ENCODE measurements at regions not wholly inside any gene's neighbourhood (a gene's known extent, or its start where the extent isn't known, plus 50 kb on each side); places are given as distances from the start of the nearest gene placed in this dataset.

DNA sequence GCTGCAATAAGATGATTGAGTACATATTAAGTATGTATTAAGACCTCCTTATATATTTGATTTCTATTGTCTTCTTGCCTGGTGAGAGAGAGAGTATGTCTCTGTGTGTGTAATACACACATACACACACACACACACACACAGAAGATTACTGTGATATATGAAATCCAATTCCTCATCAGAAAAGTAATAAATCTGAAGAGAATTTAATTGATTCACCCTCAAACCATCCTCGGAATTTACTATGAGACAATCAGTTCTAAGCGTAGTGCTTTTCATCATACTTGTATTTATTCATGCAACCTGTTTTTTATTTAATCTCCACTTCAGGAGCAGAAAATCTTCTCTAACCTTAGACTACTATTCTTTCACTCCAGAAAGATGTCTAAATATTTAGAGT is 62.3 kb upstream of the TLL1 start:
- H3K27me3 Mint-ChIP-seq (ENCODE audit: low read depth in 3 of 3) = no peaks in the 10 kb centered on the region
- no peak overlapping the region for H2AFZ ChIP-seq (ENCODE audit: insufficient read depth, low read depth, low read length, poor library complexity, severe bottlenecking)

DNA sequence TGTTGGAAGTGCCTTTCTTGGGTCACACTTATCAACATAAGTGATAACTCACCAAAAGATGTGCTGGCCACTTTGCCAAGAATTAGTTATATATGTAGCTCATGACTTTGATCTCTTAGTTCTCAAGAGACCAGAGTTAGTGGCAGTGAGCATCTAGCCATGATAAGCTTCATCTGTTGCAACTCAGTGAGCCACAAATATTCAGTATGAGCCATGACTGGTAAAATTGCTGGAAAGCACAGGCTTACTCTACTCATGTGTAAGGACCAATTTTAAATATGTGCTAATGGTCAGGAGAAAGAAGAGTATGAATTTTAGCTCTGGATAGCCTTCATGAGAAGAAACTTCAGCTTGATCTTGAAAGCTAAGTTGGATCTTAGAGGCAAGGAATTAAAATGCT is 59.4 kb upstream of the TLL1 start:
- Histone ChIP-seq H3K27me3 (ENCODE audit: control insufficient read depth in 2 of 2, insufficient read depth in 2 of 2, low read length in 2 of 2) (no peaks in the 10 kb centered on the region), H3K4me3 (replicated peaks in 1 of 3; ENCODE audit: low read depth in 2 of 3, low read length in 3 of 3) (no peak overlapping the region), H2AFZ (ENCODE audit: insufficient read depth, low read depth, low read length, poor library complexity, severe bottlenecking) (no peak overlapping the region), H3K9me3 (replicated peaks in 1 of 2; ENCODE audit: control insufficient read depth in 1 of 2, insufficient read depth in 1 of 2, low read length in 2 of 2) (peaks cover 0 to 4% of the 10 kb centered on the region in 2 donors), H3K36me3 (replicated peaks in 1 of 2; ENCODE audit: control insufficient read depth in 1 of 2, insufficient read depth in 2 of 2, low read length in 2 of 2) (no peaks in the 10 kb centered on the region), H3K27ac (ENCODE audit: low read depth in 1 of 2, low read length in 2 of 2) (no peak overlapping the region), H3K79me2 (ENCODE audit: insufficient read depth, low read length) (no peaks in the 10 kb centered on the region), H3K9ac (ENCODE audit: insufficient read depth, low read length, poor library complexity, severe bottlenecking) (no peak overlapping the region), H3K4me1 (ENCODE audit: control insufficient read depth in 1 of 2, insufficient read depth in 2 of 2, low read length in 2 of 2) (no peaks in the 10 kb centered on the region), H3K4me2 (replicated peaks; ENCODE audit: extremely low read depth, low read length, poor library complexity, severe bottlenecking) (no peak overlapping the region), H4K20me1 (ENCODE audit: insufficient read depth, low read length) (no peaks in the 10 kb centered on the region)
- Mint-ChIP-seq H3K4me1 (no peaks in the 10 kb centered on the region), H3K9me3 (peaks cover 0 to 7% (median 0%) of the 10 kb centered on the region in 7 donors), H3K27me3 (ENCODE audit: low read depth in 3 of 3) (no peaks in the 10 kb centered on the region), H3K36me3 (no peaks in the 10 kb centered on the region), H3K27ac (no peak overlapping the region), H3K4me3 (no peak overlapping the region)
- intact Hi-C loops (cut with micrococcal nuclease) = no loop called here
- DNase-seq = no peak
- TF ChIP-seq, protein P1, sequence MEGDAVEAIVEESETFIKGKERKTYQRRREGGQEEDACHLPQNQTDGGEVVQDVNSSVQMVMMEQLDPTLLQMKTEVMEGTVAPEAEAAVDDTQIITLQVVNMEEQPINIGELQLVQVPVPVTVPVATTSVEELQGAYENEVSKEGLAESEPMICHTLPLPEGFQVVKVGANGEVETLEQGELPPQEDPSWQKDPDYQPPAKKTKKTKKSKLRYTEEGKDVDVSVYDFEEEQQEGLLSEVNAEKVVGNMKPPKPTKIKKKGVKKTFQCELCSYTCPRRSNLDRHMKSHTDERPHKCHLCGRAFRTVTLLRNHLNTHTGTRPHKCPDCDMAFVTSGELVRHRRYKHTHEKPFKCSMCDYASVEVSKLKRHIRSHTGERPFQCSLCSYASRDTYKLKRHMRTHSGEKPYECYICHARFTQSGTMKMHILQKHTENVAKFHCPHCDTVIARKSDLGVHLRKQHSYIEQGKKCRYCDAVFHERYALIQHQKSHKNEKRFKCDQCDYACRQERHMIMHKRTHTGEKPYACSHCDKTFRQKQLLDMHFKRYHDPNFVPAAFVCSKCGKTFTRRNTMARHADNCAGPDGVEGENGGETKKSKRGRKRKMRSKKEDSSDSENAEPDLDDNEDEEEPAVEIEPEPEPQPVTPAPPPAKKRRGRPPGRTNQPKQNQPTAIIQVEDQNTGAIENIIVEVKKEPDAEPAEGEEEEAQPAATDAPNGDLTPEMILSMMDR (IDR thresholded peaks at IDR 0.05) = no peak

More for the DNA sequence above, 62.3 kb upstream of the TLL1 start:
- H3K9me3 ChIP-seq (replicated peaks in 1 of 2; ENCODE audit: control insufficient read depth in 1 of 2, insufficient read depth in 1 of 2, low read length in 2 of 2) = peaks cover 0 to 5% of the 10 kb centered on the region in 2 donors
- no peak overlapping the region for H3K4me3 ChIP-seq (replicated peaks in 1 of 3; ENCODE audit: low read depth in 2 of 3, low read length in 3 of 3)
- H3K4me1 ChIP-seq (ENCODE audit: control insufficient read depth in 1 of 2, insufficient read depth in 2 of 2, low read length in 2 of 2) = no peaks in the 10 kb centered on the region
- H3K27me3 ChIP-seq (ENCODE audit: control insufficient read depth in 2 of 2, insufficient read depth in 2 of 2, low read length in 2 of 2) = no peaks in the 10 kb centered on the region
- intact Hi-C loops (cut with micrococcal nuclease) = no loop called here
- no peak overlapping the region for H3K27ac Mint-ChIP-seq
- H3K9ac ChIP-seq (ENCODE audit: insufficient read depth, low read length, poor library complexity, severe bottlenecking) = no peak overlapping the region
- H3K79me2 ChIP-seq (ENCODE audit: insufficient read depth, low read length) = no peaks in the 10 kb centered on the region
- no peak overlapping the region for H3K4me2 ChIP-seq (replicated peaks; ENCODE audit: extremely low read depth, low read length, poor library complexity, severe bottlenecking)
- H3K9me3 Mint-ChIP-seq = peaks cover 0 to 5% (median 0%) of the 10 kb centered on the region in 7 donors
- DNase-seq = no peak
- no peak overlapping the region for H3K4me3 Mint-ChIP-seq
- no peaks in the 10 kb centered on the region for H3K36me3 ChIP-seq (replicated peaks in 1 of 2; ENCODE audit: control insufficient read depth in 1 of 2, insufficient read depth in 2 of 2, low read length in 2 of 2)
- H4K20me1 ChIP-seq (ENCODE audit: insufficient read depth, low read length) = no peaks in the 10 kb centered on the region
- no peak overlapping the region for H3K27ac ChIP-seq (ENCODE audit: low read depth in 1 of 2, low read length in 2 of 2)
- TF ChIP-seq, protein P1 (IDR thresholded peaks at IDR 0.05) = no peak
- H3K4me1 Mint-ChIP-seq = no peaks in the 10 kb centered on the region
- no CpG with 5 or more reads among the region's 2 CpGs for WGBS (ENCODE audit: insufficient coverage)
- no peaks in the 10 kb centered on the region for H3K36me3 Mint-ChIP-seq

Data from CD14-positive monocyte (primary cell).